Gastroesophageal sphincter (tissue), 4 donors: ENCODE measurements at regions not wholly inside any gene's neighbourhood (a gene's known extent, or its start where the extent isn't known, plus 50 kb on each side); places are given as distances from the start of the nearest gene placed in this dataset.
"Not testable (repeated sequence)": the region's sequence is repeated elsewhere in the genome, so short reads cannot be mapped to it uniquely, and the experiment has no call there.

Experiments used
- ATAC-seq: fragments of 150-250 bp; one replicate; pipeline ENCODE4 v1.9.1; 2016; ENCODE audit warnings: mild to moderate bottlenecking, moderate library complexity
- H3K27ac ChIP-seq, 4 donors: fragments of 200-600 bp; sonication (generic) in 3 of 4; 1 replicate in 3 of 4; 2 replicates in 1 of 4; pipeline ENCODE4 v1.5.1; 2016 to 2019
- H3K27me3 ChIP-seq: fragments of 200-600 bp; sonication (generic); one replicate; pipeline ENCODE4 v1.5.1; 2019
- H3K36me3 ChIP-seq, 2 donors: fragments of 200-600 bp; sonication (generic); one replicate each; pipeline ENCODE4 v1.5.1; 2019; ENCODE audit warnings: control low read depth in 1 of 2
- H3K4me1 ChIP-seq, 3 donors: fragments of 200-600 bp; sonication (generic); 1 replicate in 2 of 3; 2 replicates in 1 of 3; pipeline ENCODE4 v1.5.1; 2016 to 2019; ENCODE audit warnings: control low read depth in 2 of 3
- H3K4me3 ChIP-seq, 2 donors: fragments of 200-600 bp; sonication (generic); one replicate each; pipeline ENCODE4 v1.5.1; 2019; ENCODE audit warnings: mild to moderate bottlenecking in 1 of 2, moderate library complexity in 1 of 2
- H3K9me3 ChIP-seq, 3 donors: fragments of 200-600 bp; sonication (generic); one replicate each; pipeline ENCODE4 v1.5.1; 2017 to 2019; ENCODE audit warnings: control low read depth in 2 of 3
- CTCF ChIP-seq, 4 experiments: fragments of 200-600 bp in 2 of 4; fragments of 450-650 bp in 2 of 4; sonication (generic) in 1 of 4; IDR thresholded peaks; one replicate each; pipeline ENCODE4 v1.5.1; 2017 to 2019; ENCODE audit warnings: antibody characterized with exemption in 4 of 4, mild to moderate bottlenecking in 2 of 4, moderate library complexity in 2 of 4
- EP300 ChIP-seq: sonication (generic); formaldehyde crosslinking; IDR thresholded peaks from one replicate; pipeline ENCODE4 v1.6.1; 2017; ENCODE audit warnings: antibody characterized with exemption, mild to moderate bottlenecking
- POLR2A ChIP-seq, 2 donors: fragments of 450-650 bp; IDR thresholded peaks; one replicate each; pipeline ENCODE4 v1.6.1; 2017; ENCODE audit warnings: antibody characterized with exemption in 2 of 2, mild to moderate bottlenecking in 2 of 2, moderate library complexity in 1 of 2
- POLR2AphosphoS5 ChIP-seq: sonication (generic); formaldehyde crosslinking; IDR thresholded peaks from one replicate; pipeline ENCODE4 v1.6.1; 2017; ENCODE audit warnings: antibody characterized with exemption
- WGBS, 2 donors: methylation state at CpG; one replicate each; pipeline ENCODE4 v1.1.5; 2018; ENCODE audit warnings: low coverage in 1 of 2; 5-methylcytosine and 5-hydroxymethylcytosine counted together

- Histone ChIP-seq H3K36me3 (no peaks in the 10 kb centered on the region), H3K4me3 (no peak overlapping the region), H3K4me1 (no peaks in the 10 kb centered on the region), H3K9me3 (no peaks in the 10 kb centered on the region), H3K27me3 (no peaks in the 10 kb centered on the region), H3K27ac (no peak overlapping the region)
- TF ChIP-seq CTCF (IDR thresholded peaks at IDR 0.05) (no peak), EP300 (no peak), POLR2A (IDR thresholded peaks at IDR 0.05) (no peak), POLR2AphosphoS5 (no peak)
- ATAC-seq: no peak
These were observed 162.1 kb upstream of the NANOGP8 start for GRCh38 chr15:35247150-35247549.

GRCh38 chr15:35246451-35246850 lies 161.4 kb upstream of the NANOGP8 start:
- no peak for TF ChIP-seq EP300
- TF ChIP-seq CTCF (IDR thresholded peaks at IDR 0.05): no peak
- TF ChIP-seq POLR2AphosphoS5: no peak
- TF ChIP-seq POLR2A (IDR thresholded peaks at IDR 0.05): no peak
- ATAC-seq: no peak
- Histone ChIP-seq H3K4me1 (no peaks in the 10 kb centered on the region), H3K9me3 (no peaks in the 10 kb centered on the region), H3K27me3 (no peaks in the 10 kb centered on the region), H3K27ac (no peak overlapping the region), H3K36me3 (no peaks in the 10 kb centered on the region), H3K4me3 (no peak overlapping the region)
- WGBS, 2 donors: 76 to 88% methylated on average over 3 to 4 of the region's 4 CpGs

GRCh38 chr15:35245681-35246080 lies 160.6 kb upstream of the NANOGP8 start:
- H3K4me1 ChIP-seq, H3K36me3 ChIP-seq, H3K4me3 ChIP-seq, H3K9me3 ChIP-seq, ATAC-seq, H3K27me3 ChIP-seq, H3K27ac ChIP-seq: not testable (repeated sequence)
- WGBS, 2 donors: 73 to 75% methylated on average over 2 of the region's 2 CpGs

- Histone ChIP-seq H3K4me3 (no peak overlapping the region), H3K4me1 (no peaks in the 10 kb centered on the region), H3K36me3 (no peaks in the 10 kb centered on the region), H3K9me3 (no peaks in the 10 kb centered on the region), H3K27ac (no peak overlapping the region), H3K27me3 (no peaks in the 10 kb centered on the region)
- TF ChIP-seq EP300 (no peak), POLR2AphosphoS5 (no peak), CTCF (IDR thresholded peaks at IDR 0.05) (no peak), POLR2A (IDR thresholded peaks at IDR 0.05) (no peak)
- WGBS, 2 donors: 58 to 64% methylated on average over 3 of the region's 3 CpGs
- no peak for ATAC-seq
These were observed 159.1 kb upstream of the NANOGP8 start for GRCh38 chr15:35244227-35244626.

GRCh38 chr15:35243758-35244157 lies 158.7 kb upstream of the NANOGP8 start:
- Histone ChIP-seq H3K27ac (no peak overlapping the region), H3K4me3 (no peak overlapping the region), H3K9me3 (no peaks in the 10 kb centered on the region), H3K27me3 (no peaks in the 10 kb centered on the region), H3K36me3 (no peaks in the 10 kb centered on the region), H3K4me1 (no peaks in the 10 kb centered on the region)
- ATAC-seq: no peak
- TF ChIP-seq CTCF (IDR thresholded peaks at IDR 0.05) (no peak), EP300 (no peak), POLR2AphosphoS5 (no peak), POLR2A (IDR thresholded peaks at IDR 0.05) (no peak)
- 91 to 100% methylated on average over 3 of the region's 3 CpGs for WGBS, 2 donors

- H3K9me3 ChIP-seq, H3K27ac ChIP-seq, H3K36me3 ChIP-seq, H3K27me3 ChIP-seq, H3K4me3 ChIP-seq, ATAC-seq, H3K4me1 ChIP-seq: not testable (repeated sequence)
- WGBS, 2 donors: 68 to 93% methylated on average over 4 to 6 of the region's 6 CpGs
These were observed 154.6 kb upstream of the NANOGP8 start for GRCh38 chr15:35239693-35240092.

- not testable (repeated sequence) for ATAC-seq, H3K9me3 ChIP-seq, H3K27ac ChIP-seq, H3K4me3 ChIP-seq, H3K36me3 ChIP-seq, H3K27me3 ChIP-seq, H3K4me1 ChIP-seq
- 93 to 100% methylated on average over 1 to 3 of the region's 3 CpGs for WGBS, 2 donors
These were observed 153.4 kb upstream of the NANOGP8 start for GRCh38 chr15:35238448-35238847.
